Activated naive CD8-positive, alpha-beta T cell treated with anti-CD3 and anti-CD28 coated beads for 36 hours (primary cell): ENCODE measurements at regions not wholly inside any gene's neighbourhood (a gene's known extent, or its start where the extent isn't known, plus 50 kb on each side); places are given as distances from the start of the nearest gene placed in this dataset.
A peak's percentile ranks its signal among the peaks of the same experiment; 100 is the strongest.

ENCODE experiments used
- DNase-seq: peaks from one replicate; pipeline ENCODE4 v3.0.0; 2021
- H3K27ac Mint-ChIP-seq: one replicate; pipeline ENCODE4 v1.8.0; 2022; ENCODE audit warnings: mild to moderate bottlenecking, moderate library complexity, mixed read lengths
- H3K27me3 Mint-ChIP-seq: one replicate; pipeline ENCODE4 v1.8.0; 2022; ENCODE audit warnings: mild to moderate bottlenecking, mixed read lengths
- H3K36me3 Mint-ChIP-seq: one replicate; pipeline ENCODE4 v1.8.0; 2021; ENCODE audit warnings: mild to moderate bottlenecking, mixed read lengths
- H3K4me1 Mint-ChIP-seq: one replicate; pipeline ENCODE4 v1.8.0; 2021; ENCODE audit warnings: mixed read lengths
- H3K4me3 Mint-ChIP-seq: one replicate; pipeline ENCODE4 v1.8.0; 2022; ENCODE audit warnings: mild to moderate bottlenecking, moderate library complexity, mixed read lengths
- H3K9me3 Mint-ChIP-seq: one replicate; pipeline ENCODE4 v1.8.0; 2022; ENCODE audit warnings: mixed read lengths

DNA sequence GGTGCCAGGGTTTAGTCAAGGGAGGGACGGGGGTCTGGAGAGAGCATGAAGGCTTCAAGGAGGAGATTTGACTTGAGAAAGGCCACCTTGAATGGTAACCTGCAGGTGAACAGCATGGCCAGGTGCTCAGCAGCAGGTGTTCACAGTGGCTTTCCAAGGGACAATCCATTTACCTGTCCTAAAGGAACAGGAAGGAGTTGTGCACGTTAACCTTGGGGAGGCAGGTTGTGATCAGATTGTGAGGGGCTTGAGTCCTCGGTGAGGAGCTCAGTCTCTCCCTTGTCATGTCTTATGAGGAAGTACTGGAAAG is 120.1 kb upstream of the ERCC6L2 start:
- no peak for DNase-seq
- H3K27ac Mint-ChIP-seq, result no peak overlapping the region
- H3K27me3 Mint-ChIP-seq, result peaks cover 16% of the 10 kb centered on the region
- H3K36me3 Mint-ChIP-seq, result no peaks in the 10 kb centered on the region
- no peaks in the 10 kb centered on the region for H3K9me3 Mint-ChIP-seq
- H3K4me3 Mint-ChIP-seq, result no peak overlapping the region
- H3K4me1 Mint-ChIP-seq, result peaks cover 3% of the 10 kb centered on the region

DNA sequence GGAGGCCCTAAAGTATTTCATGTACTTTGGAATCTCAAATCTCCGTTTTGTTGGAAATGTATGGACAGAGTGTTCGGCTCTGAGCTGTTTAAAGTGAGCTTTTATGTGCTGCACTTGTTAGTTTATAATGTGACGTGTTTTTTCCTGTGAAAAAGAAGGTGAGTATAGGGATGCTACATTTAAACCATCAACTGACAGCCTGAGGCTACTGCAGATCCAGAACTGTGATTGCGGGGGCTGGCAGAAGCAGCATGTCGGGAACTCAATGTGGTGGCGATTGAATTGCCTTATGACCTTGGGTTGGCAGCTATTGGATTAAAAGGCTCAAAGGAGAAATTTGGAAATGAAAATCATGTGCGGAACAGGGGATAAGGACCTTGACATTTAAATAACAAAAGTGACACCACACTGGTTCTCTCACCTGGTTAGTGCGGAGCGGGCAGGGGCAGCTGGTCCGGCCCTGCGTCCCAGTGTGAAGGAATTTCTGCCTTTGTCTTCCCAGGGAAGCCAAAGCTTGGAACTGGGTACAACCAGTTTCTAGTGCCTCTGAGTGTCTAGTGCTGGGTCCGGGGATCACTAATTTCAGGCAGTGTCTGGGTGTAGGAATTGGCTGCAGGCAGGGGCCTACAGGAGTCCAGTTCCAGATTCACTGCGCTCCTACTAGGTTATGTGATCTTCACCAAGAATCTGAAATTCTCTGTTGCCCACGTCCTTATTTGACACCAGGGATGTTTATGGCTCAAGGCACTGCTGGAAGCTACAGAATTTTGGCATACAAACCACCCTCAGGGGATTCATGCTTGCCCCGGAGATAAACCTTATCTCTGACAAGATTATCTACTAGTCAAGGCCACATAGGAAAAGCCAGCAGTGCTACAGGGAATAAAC is 120.7 kb upstream of the ERCC6L2 start:
- Mint-ChIP-seq H3K27me3 (peaks cover 16% of the 10 kb centered on the region), H3K36me3 (no peaks in the 10 kb centered on the region), H3K9me3 (no peaks in the 10 kb centered on the region), H3K4me1 (peaks cover 6% of the 10 kb centered on the region), H3K27ac (no peak overlapping the region), H3K4me3 (no peak overlapping the region)
- no peak for DNase-seq

DNA sequence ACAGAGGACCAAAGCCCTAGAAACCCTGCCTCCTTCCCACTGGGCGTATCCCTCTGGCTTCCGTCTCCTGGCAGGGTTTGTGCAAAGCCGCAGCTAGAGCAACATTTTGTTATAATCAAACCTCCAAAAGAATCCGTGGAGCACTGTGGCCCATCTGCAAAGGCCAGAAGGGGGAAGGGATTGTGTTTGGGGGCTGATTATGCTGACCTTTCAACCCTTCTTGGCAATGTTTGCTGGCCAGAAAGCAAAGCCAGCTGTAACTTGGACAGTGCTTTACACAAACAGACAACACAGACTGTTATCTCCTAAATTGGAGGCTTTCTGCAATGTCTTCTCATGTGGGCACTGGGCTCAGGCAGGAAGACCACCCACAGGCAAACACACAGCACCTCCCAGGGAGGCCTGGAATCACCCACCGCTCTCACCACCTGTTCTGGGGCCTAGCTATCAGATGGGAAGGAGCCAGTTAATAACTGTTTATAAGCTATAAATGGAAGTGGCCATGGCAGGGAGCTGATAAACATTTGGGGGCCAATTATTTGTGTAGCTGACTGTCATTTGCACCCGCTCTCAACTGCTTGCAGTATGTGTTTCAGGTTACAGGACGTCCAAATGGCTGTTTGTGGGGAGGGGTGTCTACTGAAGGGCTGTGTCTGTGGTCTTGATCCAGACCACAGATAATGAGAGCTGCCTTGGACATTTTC is 121.6 kb upstream of the ERCC6L2 start:
- Mint-ChIP-seq H3K4me3 (no peak overlapping the region), H3K4me1 (peaks cover 11% of the 10 kb centered on the region), H3K36me3 (no peaks in the 10 kb centered on the region), H3K9me3 (no peaks in the 10 kb centered on the region), H3K27me3 (peaks cover 22% of the 10 kb centered on the region), H3K27ac (no peak overlapping the region)
- DNase-seq, result no peak

DNA sequence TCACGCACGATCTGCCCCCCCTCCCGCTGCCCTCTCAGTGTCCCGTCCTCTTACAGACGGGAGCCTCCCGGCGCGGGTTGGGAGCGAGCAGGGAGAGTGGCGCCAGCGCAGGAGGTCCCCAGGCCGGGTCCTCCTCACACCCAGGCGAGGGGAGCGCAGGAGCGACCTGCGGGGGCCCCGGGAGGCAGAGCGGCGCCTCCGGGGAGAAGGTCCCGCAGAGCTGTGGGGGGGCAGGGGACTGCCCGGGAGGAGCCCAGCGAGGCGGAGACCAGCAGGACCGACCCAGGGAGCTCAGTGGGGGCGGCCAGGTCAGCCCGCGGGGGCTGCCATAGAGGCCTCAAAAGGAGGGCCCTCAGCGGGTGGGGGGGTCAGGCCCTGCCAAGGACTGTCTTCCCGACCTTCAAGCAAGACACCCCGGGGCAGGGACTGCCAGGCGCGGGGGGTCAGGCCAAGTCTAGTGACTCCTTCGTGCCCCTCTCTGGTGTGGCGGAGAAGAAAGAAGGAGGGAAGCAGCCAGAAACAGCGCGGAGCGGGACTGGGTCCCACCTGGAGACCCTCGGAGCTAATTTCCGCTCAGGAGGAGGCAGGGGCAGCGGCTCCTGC is 123.3 kb upstream of the ERCC6L2 start:
- Mint-ChIP-seq H3K36me3 (no peaks in the 10 kb centered on the region), H3K9me3 (no peaks in the 10 kb centered on the region), H3K4me1 (peaks cover 13% of the 10 kb centered on the region), H3K27ac (no peak overlapping the region), H3K27me3 (peaks cover 29% of the 10 kb centered on the region), H3K4me3 (no peak overlapping the region)
- DNase-seq, result no peak

DNA sequence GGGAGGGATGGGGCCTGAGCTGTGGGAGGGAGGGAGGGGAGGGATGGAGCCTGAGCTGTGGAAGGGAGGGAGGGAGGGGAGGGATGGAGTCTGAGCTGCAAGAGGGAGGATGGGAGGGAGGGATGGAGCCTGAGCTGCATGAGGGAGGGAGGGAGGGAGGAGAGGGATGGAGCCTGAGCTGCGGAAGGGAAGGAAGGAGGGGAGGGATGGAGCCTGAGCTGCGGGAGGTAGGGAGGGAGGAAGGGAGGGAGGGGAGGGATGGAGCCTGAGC is 124.0 kb upstream of the ERCC6L2 start:
- H3K9me3 Mint-ChIP-seq, result no peaks in the 10 kb centered on the region
- H3K4me1 Mint-ChIP-seq, result peaks cover 13% of the 10 kb centered on the region
- DNase-seq, result no peak
- H3K27me3 Mint-ChIP-seq, result peaks cover 29% of the 10 kb centered on the region
- H3K27ac Mint-ChIP-seq, result no peak overlapping the region
- H3K4me3 Mint-ChIP-seq, result no peak overlapping the region
- no peaks in the 10 kb centered on the region for H3K36me3 Mint-ChIP-seq

DNA sequence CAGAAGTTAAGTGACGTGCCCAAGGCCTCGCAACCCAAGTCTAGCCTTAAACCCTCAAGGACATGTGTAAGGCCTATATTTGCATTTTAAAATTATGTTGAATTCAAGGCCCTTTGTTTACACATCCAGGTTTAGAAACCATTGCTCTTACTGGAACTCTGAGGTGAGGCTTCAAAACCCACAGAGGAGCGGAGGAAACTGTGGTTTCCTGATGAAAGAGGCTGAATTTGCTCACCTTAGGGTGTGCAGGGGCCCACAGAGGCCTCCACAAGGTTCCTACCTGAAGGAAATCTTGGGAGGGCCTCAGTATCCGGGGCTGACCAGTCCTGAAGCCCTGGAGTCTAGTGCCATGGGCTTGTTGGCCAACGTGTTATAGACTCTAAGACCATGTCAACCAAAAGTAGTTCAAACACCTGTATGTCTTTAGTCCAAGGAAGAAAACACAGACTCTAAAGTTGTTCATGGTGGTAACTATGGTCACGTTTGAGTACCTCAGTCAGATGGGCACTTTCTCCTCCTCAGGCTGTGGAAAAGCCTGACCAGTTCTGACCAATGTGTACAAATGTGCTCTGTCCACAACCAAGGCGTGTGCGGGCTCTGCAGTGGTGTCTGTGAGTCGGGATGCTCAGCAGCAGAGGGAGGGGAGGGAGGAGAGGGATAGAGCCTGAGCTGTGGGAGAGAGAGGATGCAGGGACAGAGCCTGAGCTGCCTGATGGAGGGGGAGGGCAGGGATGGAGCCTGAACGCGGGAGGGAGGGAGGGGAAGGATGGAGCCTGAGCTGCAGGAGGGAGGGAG is 124.6 kb upstream of the ERCC6L2 start:
- peak; percentile 10 for DNase-seq
- no peaks in the 10 kb centered on the region for H3K9me3 Mint-ChIP-seq
- H3K4me1 Mint-ChIP-seq, result peaks cover 13% of the 10 kb centered on the region
- no peaks in the 10 kb centered on the region for H3K36me3 Mint-ChIP-seq
- H3K27ac Mint-ChIP-seq, result no peak overlapping the region
- no peak overlapping the region for H3K4me3 Mint-ChIP-seq
- H3K27me3 Mint-ChIP-seq, result peaks cover 29% of the 10 kb centered on the region

DNA sequence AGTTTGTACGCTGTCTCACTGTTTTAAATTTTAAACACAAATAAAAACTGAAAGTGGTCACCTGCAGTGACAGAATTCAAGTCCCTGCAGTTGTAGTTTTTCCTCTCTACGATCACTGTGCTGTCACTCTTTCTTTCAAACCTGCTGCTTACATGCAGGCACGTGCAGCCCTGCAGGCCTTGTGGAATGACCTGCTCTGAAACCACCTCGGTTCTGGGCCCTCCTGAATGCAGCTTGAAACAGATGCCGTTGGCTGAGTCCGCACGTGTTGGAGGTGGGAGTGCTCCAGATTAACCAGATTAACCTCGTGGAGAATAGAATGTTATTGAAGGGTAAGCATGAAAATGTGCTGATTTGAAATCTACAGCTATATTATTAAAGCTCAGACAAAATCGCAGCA is 126.0 kb upstream of the ERCC6L2 start:
- H3K4me1 Mint-ChIP-seq, result peaks cover 13% of the 10 kb centered on the region
- no peaks in the 10 kb centered on the region for H3K9me3 Mint-ChIP-seq
- H3K36me3 Mint-ChIP-seq, result no peaks in the 10 kb centered on the region
- DNase-seq, result no peak
- H3K4me3 Mint-ChIP-seq, result no peak overlapping the region
- H3K27ac Mint-ChIP-seq, result no peak overlapping the region
- peaks cover 29% of the 10 kb centered on the region for H3K27me3 Mint-ChIP-seq

DNA sequence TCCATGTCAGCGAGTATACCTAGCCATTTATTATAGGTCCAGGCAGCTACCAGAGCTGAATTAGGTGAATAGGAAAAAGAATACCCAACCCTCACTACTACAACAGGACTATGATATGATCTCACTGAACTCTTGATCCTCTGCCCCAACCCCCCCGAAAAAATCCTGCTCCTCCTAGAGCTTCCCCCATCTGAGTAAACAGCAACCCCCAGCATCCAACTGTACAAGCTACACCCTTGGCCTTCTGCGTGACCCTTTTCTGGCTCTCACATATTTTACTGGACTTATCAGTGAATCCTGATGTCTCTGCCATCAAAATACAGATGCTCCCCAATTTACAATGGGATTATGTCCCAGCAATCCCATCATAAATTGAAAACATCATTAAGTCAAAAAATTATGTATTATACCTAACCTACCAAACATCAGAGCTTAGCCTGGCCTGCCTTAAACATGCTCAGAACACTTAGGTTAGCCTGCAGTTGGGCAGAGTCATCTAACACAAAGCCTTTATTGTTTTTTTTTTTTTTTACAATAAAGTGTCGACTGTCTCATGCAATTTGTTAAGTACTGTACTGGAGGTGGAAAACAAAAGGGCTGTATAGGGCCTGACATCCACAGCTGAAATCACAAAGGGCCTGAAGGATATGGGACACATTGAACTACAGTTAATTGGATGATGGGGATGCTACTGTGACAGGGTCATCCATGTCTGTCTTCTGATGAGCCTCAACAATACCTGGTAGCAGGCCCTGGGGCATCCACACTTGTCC is 128.9 kb upstream of the ERCC6L2 start:
- Mint-ChIP-seq H3K4me3 (no peak overlapping the region), H3K27me3 (peaks cover 21% of the 10 kb centered on the region), H3K4me1 (peaks cover 15% of the 10 kb centered on the region), H3K9me3 (no peaks in the 10 kb centered on the region), H3K36me3 (no peaks in the 10 kb centered on the region), H3K27ac (no peak overlapping the region)
- no peak for DNase-seq

DNA sequence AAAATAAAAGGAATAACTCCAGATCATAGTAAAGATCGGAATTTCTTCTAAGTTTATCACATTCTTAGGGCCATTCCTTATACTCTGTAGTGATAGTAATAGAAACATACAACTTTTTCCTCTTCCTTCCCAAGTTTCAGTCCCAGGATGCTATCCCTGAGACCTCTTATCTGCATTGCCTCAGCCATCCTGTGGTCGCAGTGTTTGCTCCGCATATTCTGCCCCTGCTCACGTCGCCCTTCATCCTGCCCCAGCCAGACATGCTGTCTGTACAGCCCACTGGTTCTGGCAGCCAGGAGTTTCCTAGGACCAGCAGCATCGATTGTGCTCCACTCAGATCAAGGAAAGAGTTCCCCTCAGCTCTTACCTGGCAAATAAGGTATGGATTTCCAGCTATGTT is 132.7 kb upstream of the ERCC6L2 start:
- Mint-ChIP-seq H3K27me3 (peaks cover 3% of the 10 kb centered on the region), H3K36me3 (no peaks in the 10 kb centered on the region), H3K27ac (no peak overlapping the region), H3K4me3 (no peak overlapping the region), H3K9me3 (no peaks in the 10 kb centered on the region), H3K4me1 (peaks cover 5% of the 10 kb centered on the region)
- no peak for DNase-seq

DNA sequence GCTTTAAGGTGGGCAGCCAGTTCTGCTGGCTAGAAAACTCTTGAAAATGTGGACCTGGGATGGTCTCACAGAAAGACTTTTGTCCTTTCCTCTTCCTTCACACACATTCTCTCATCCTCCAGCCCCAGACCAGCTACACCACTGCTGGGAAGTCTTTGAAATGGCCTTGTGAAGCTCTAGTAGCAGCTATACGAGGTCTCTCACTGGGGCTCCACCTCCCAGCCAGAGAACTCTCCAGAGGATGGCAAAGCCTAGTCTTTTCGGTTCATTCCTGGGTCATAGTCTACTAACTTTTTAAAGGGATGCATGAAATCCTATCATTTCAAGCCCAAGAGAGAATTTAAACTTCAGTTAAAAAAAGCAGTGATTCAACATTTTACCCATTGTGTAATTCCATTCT is 133.9 kb upstream of the ERCC6L2 start:
- Mint-ChIP-seq H3K36me3 (no peaks in the 10 kb centered on the region), H3K4me3 (no peak overlapping the region), H3K4me1 (peaks cover 5% of the 10 kb centered on the region), H3K27ac (no peak overlapping the region), H3K9me3 (no peaks in the 10 kb centered on the region), H3K27me3 (peaks cover 3% of the 10 kb centered on the region)
- DNase-seq, result no peak

DNA sequence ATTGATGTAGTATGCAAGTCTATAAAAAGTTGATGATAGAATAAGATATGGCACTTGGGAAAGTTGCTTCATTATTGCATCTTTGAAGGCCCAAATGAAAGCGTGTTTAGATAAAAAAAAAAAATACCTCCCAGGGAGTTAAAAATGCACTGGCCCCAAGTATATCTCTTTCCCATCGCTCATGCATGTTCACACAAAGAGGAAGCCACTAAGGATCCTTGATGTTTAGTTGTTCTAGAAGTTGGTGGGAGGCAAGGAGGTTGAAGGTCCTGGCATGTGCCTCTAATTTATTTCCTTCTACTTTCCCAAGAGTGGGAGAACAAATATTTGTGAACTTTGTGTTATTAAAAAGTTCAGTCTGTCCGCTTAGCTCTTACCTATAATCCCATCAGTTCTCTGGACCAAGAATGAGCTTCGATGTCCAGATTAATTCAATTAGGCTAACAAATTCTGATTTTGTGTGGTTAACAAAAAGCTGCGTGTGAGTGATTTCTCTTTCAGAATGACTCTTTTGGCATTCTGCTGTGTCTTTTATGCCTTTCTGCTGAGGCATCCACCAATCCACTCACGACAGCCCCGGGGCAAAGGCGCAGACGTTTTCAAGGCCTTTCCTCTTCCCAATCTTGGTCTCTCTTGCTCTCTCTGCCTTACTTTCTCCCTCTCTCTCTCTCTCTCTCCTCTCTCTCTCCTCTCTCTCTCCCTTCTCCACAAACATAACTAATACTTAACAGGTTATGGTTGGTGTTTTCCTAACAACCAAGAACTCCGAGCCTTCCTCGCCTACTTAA is 135.1 kb upstream of the ERCC6L2 start:
- peaks cover 8% of the 10 kb centered on the region for H3K4me1 Mint-ChIP-seq
- H3K27me3 Mint-ChIP-seq, result peaks cover 3% of the 10 kb centered on the region
- no peak overlapping the region for H3K4me3 Mint-ChIP-seq
- no peaks in the 10 kb centered on the region for H3K9me3 Mint-ChIP-seq
- DNase-seq, result no peak
- H3K36me3 Mint-ChIP-seq, result no peaks in the 10 kb centered on the region
- H3K27ac Mint-ChIP-seq, result no peak overlapping the region

DNA sequence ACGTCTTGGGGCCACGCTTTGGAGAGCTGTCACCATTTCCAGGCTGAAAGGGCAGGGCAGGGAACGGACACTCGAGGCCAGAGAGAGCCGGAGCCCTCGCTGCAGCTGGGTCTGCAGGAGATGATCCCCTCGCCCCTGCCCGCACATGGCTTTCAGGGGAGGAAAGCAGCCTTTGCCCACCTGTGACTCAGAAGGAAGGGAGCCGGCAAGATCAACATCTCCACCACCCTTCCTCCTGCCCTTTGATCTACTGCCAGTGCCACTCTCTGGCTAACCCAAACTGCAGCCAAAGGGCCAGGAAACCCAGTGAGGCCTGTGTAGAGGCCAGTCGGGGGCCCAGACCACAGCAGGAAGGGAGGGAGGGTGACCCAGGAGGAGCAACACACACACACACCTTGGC is 137.1 kb upstream of the ERCC6L2 start:
- H3K9me3 Mint-ChIP-seq, result no peaks in the 10 kb centered on the region
- H3K4me1 Mint-ChIP-seq, result peaks cover 18% of the 10 kb centered on the region
- peaks cover 8% of the 10 kb centered on the region for H3K27me3 Mint-ChIP-seq
- no peak for DNase-seq
- H3K27ac Mint-ChIP-seq, result no peak overlapping the region
- no peak overlapping the region for H3K4me3 Mint-ChIP-seq
- H3K36me3 Mint-ChIP-seq, result no peaks in the 10 kb centered on the region

DNA sequence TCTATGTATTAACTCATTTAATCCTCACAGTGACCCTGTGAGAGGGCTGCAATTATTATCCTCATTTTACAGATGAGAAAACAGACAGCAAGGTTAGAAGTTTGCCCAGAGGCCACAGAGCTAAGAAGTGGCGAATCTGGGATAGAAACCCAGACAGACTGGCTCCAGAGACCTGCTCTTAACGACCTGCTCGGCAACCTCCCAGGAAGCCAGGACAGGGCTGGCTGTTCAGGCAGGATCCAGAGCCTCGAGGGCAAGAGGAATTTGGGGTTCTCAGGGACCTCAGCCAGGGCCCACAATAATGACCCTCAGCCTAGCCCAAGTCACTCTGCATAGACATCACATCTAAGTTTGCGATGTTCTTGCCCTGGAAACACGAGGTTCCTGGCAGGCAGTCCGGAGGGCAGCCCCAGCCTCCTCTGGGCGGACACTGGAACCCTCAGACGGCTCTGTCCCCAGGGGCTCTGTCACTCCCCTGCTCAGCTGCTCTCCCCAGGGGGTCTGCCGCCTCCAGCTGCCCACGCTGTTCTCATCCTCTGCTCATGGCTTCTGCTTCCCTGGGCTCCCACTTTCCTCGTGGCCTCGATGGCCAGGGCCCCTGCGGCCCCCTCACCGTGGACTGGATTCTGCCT is 138.5 kb upstream of the ERCC6L2 start:
- H3K9me3 Mint-ChIP-seq, result peaks cover 1% of the 10 kb centered on the region
- no peaks in the 10 kb centered on the region for H3K36me3 Mint-ChIP-seq
- H3K27me3 Mint-ChIP-seq, result peaks cover 13% of the 10 kb centered on the region
- no peak overlapping the region for H3K27ac Mint-ChIP-seq
- DNase-seq, result no peak
- no peak overlapping the region for H3K4me3 Mint-ChIP-seq
- peaks cover 30% of the 10 kb centered on the region for H3K4me1 Mint-ChIP-seq

DNA sequence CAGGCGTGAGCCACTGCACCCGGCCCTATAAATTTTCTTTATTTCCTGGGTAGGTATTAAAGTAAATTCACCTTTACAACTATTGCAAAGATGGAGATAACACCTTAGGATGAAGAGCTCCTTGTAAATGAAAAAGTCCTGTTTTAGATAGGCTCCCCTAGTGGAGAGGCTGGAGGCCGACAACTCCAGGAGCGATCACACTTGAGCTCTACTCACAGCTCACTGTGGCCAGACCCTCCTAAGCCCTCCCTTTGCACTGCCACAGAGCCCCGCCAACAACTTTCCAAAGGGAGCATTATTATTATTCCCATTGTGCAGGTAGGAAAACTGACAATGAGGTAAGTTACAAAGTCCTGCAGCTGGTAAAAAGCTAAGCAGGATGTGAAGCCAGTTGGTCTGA is 139.1 kb upstream of the ERCC6L2 start:
- no peaks in the 10 kb centered on the region for H3K36me3 Mint-ChIP-seq
- H3K9me3 Mint-ChIP-seq, result peaks cover 2% of the 10 kb centered on the region
- H3K4me3 Mint-ChIP-seq, result no peak overlapping the region
- H3K27me3 Mint-ChIP-seq, result peaks cover 16% of the 10 kb centered on the region
- peaks cover 30% of the 10 kb centered on the region for H3K4me1 Mint-ChIP-seq
- H3K27ac Mint-ChIP-seq, result no peak overlapping the region
- no peak for DNase-seq
